Subcutaneous abdominal adipose tissue (tissue), 5 donors: ENCODE measurements at regions not wholly inside any gene's neighbourhood (a gene's known extent, or its start where the extent isn't known, plus 50 kb on each side); places are given as distances from the start of the nearest gene placed in this dataset.
"Not testable (repeated sequence)": the region's sequence is repeated elsewhere in the genome, so short reads cannot be mapped to it uniquely, and the experiment has no call there.

Experiments
- H3K27ac ChIP-seq: one replicate; pipeline ENCODE4 v1.7.0; 2013; ENCODE audit warnings: low read depth, mild to moderate bottlenecking, inconsistent platforms, low read length, moderate library complexity
- H3K27me3 ChIP-seq, 5 donors: one replicate each; pipeline ENCODE4 v1.7.0; 2013; ENCODE audit warnings: low read length in 5 of 5, inconsistent platforms in 1 of 5; ENCODE audit not compliant: control insufficient read depth in 5 of 5, insufficient read depth in 4 of 5
- H3K36me3 ChIP-seq, 5 donors: one replicate each; pipeline ENCODE4 v1.7.0; 2013; ENCODE audit warnings: low read length in 5 of 5; ENCODE audit not compliant: control insufficient read depth in 5 of 5, insufficient read depth in 5 of 5
- H3K4me1 ChIP-seq, 5 donors: one replicate each; pipeline ENCODE4 v1.7.0; 2013; ENCODE audit warnings: low read length in 5 of 5, mild to moderate bottlenecking in 3 of 5, moderate library complexity in 1 of 5; ENCODE audit not compliant: control insufficient read depth in 5 of 5, insufficient read depth in 5 of 5
- H3K4me3 ChIP-seq, 5 donors: one replicate each; pipeline ENCODE4 v1.7.0; 2013; ENCODE audit warnings: low read length in 5 of 5, low read depth in 1 of 5
- H3K9ac ChIP-seq, 5 donors: one replicate each; pipeline ENCODE4 v1.7.0; 2013; ENCODE audit warnings: low read length in 5 of 5, mild to moderate bottlenecking in 4 of 5, moderate library complexity in 3 of 5
- H3K9me3 ChIP-seq, 5 donors: one replicate each; pipeline ENCODE4 v1.7.0; 2013; ENCODE audit warnings: low read length in 5 of 5; ENCODE audit not compliant: control insufficient read depth in 5 of 5
- donor health status: healthy.
- donor health status: healthy.
- donor health status: healthy.
- donor health status: healthy.
- donor health status: healthy.

DNA sequence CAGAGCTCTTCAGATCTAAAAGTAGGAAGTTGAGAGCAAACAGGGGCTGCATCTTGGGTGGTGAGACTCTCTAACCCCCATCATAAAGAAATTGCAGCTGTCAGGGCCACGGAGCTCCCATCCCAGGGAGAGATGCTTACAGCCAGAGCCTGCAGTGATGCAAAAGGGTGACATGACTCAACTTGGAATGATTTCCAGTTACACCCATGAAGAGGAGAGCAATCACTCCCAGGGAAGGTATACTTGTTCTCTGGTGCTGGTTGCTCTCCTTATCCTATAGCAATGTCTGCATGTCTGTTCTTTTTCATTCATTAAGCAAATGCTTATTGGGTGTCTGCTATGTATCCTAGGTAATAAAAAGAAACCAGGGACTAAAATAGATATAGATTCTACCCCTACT lies 228.0 kb downstream of the RAB11FIP2 start:
- no peaks in the 10 kb centered on the region for H3K36me3 ChIP-seq
- no peak overlapping the region for H3K27ac ChIP-seq
- H3K4me1 ChIP-seq, result no peaks in the 10 kb centered on the region
- H3K4me3 ChIP-seq, result no peak overlapping the region
- no peaks in the 10 kb centered on the region for H3K9me3 ChIP-seq
- peaks cover 0 to 7% (median 3%) of the 10 kb centered on the region in 5 donors for H3K27me3 ChIP-seq
- no peak overlapping the region for H3K9ac ChIP-seq

- Histone ChIP-seq H3K9ac (no peak overlapping the region), H3K27ac (no peak overlapping the region)
Observed at GRCh38 chr10:117819304-117819703, 227.4 kb downstream of the RAB11FIP2 start.

GRCh38 chr10:117823980-117824379 lies 222.8 kb downstream of the RAB11FIP2 start:
- no peaks in the 10 kb centered on the region for H3K9me3 ChIP-seq
- no peaks in the 10 kb centered on the region for H3K36me3 ChIP-seq
- H3K4me1 ChIP-seq, result no peaks in the 10 kb centered on the region
- H3K27me3 ChIP-seq, result peaks cover 0 to 7% (median 3%) of the 10 kb centered on the region in 5 donors
- no peak overlapping the region for H3K4me3 ChIP-seq
- no peak overlapping the region for H3K27ac ChIP-seq
- no peak overlapping the region for H3K9ac ChIP-seq

More at GRCh38 chr10:117819304-117819703, 227.4 kb downstream of the RAB11FIP2 start:
- Histone ChIP-seq H3K27me3 (peaks cover 0 to 7% (median 3%) of the 10 kb centered on the region in 5 donors), H3K4me1 (no peaks in the 10 kb centered on the region), H3K36me3 (no peaks in the 10 kb centered on the region), H3K9me3 (no peaks in the 10 kb centered on the region), H3K4me3 (no peak overlapping the region)

DNA sequence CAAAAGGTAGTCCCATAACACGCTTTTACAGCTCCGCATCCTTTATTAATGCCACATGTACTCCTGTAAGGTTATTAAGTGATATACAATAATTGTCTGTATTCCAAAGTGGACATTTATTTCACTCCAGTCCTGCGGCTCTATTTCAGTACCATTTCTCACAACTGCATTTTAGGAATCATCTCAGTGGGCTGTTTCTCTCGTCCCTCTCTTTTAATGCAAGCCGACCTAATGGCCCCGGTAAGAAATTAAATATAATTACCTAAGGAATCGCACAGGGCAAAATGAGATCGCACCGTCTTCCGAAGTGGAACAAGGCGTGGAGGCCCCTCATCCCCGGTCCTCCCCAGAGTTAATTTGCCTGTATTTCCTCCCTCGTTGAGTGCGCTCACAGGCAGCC lies 216.5 kb downstream of the RAB11FIP2 start:
- Histone ChIP-seq H3K4me3 (no peak overlapping the region), H3K36me3 (no peaks in the 10 kb centered on the region), H3K27me3 (no peaks in the 10 kb centered on the region), H3K4me1 (peaks cover 0 to 4% (median 0%) of the 10 kb centered on the region in 5 donors), H3K27ac (no peak overlapping the region), H3K9ac (no peak overlapping the region), H3K9me3 (no peaks in the 10 kb centered on the region)

DNA sequence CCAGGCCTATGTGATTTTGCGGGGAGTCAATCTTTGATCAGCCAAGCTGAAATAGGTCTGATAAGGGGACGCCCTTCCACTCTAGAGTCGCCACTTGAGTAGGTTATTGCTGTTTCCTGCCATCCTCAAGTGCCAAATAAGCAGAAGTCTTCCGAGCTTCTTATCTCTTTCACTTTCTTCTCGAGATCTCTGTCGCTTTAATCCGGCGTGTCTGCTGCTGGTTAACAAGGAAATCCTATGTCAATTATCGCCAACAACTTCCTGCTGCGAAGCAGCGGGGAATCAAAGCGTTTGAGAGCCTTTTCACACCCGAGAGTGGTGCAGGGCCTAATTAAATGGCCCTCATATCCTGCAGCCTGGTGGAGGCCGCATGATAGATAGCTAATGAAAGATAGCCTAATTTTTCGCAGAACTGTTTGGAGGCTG lies 215.9 kb downstream of the RAB11FIP2 start:
- no peaks in the 10 kb centered on the region for H3K27me3 ChIP-seq
- no peak overlapping the region for H3K9ac ChIP-seq

DNA sequence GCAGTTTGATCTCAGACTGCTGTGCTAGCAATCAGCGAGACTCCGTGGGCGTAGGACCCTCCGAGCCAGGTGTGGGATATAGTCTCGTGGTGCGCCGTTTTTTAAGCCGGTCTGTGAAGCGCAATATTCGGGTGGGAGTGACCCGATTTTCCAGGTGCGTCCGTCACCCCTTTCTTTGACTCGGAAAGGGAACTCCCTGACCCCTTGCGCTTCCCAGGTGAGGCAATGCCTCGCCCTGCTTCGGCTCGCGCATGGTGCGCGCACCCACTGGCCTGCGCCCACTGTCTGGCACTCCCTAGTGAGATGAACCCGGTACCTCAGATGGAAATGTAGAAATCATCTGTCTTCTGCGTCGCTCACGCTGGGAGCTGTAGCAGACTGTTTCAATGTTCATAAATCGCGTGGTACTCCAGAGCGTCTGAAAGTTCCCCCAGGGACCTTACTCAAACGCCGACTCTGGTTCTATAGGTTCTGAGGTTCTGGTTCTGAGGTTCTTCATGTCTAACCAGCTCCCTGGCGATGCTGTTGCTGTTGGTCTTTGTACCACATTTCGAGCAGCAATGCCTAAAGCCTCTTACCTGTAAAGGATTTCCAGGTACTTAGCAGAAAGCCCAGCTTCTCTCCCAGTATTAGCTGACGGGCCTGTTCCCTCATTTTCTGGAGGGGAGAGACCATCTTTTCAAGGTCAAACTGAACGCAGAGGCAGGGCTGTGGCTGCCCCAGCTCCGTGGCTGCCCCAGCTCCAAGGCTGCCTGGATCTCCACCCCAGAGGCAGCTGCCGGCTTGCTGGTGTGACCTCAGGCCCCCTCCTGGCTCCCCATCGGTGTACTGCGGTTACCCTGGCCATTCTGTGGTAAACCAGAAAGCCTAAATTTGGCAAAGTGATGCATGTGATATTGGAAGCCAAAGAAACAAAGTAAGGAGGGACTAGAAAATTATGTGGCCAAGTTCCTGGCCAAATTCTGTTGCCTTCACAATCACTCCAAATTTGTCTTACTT lies 207.9 kb downstream of the RAB11FIP2 start:
- not testable (repeated sequence) for H3K9ac ChIP-seq, H3K4me1 ChIP-seq, H3K4me3 ChIP-seq, H3K27ac ChIP-seq, H3K36me3 ChIP-seq, H3K9me3 ChIP-seq
- peaks cover 3 to 12% (median 5%) of the 10 kb centered on the region in 5 donors for H3K27me3 ChIP-seq

More for the DNA sequence above, 215.9 kb downstream of the RAB11FIP2 start:
- Histone ChIP-seq H3K4me3 (peak overlapping the region in 2 of 5 donors; percentile 21 to 42), H3K9me3 (no peaks in the 10 kb centered on the region), H3K36me3 (no peaks in the 10 kb centered on the region), H3K27ac (no peak overlapping the region), H3K4me1 (peaks cover 0 to 4% (median 0%) of the 10 kb centered on the region in 5 donors)

DNA sequence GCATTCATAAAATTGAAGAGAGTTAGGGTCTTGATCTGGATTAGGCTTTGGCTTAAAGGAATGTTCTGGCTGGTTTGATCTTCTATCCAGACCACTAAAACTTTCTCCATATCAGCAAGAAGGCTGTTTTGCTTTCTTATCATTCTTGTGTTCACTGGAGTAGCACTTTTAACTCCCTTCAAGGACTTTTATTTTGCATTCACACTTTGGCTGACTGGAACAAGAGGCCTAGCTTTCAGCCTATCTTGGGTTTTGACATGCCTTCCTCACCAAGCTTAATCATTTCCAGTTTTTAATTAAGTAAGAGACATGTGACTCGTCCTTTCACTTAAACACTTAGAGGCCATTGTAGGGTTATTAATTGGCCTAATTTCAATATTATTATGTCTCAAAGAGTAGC lies 190.3 kb downstream of the RAB11FIP2 start:
- H3K36me3 ChIP-seq, H3K4me3 ChIP-seq, H3K9ac ChIP-seq, H3K4me1 ChIP-seq, H3K27me3 ChIP-seq, H3K9me3 ChIP-seq, H3K27ac ChIP-seq: not testable (repeated sequence)

GRCh38 chr10:117860135-117860534 lies 186.6 kb downstream of the RAB11FIP2 start:
- no peaks in the 10 kb centered on the region for H3K36me3 ChIP-seq
- H3K9me3 ChIP-seq, result peaks cover 0 to 6% (median 0%) of the 10 kb centered on the region in 5 donors
- H3K4me3 ChIP-seq, result no peak overlapping the region
- no peak overlapping the region for H3K27ac ChIP-seq
- no peaks in the 10 kb centered on the region for H3K27me3 ChIP-seq
- H3K4me1 ChIP-seq, result no peaks in the 10 kb centered on the region
- H3K9ac ChIP-seq, result no peak overlapping the region

- no peaks in the 10 kb centered on the region for H3K4me1 ChIP-seq
- no peak overlapping the region for H3K27ac ChIP-seq
- no peaks in the 10 kb centered on the region for H3K36me3 ChIP-seq
- no peak overlapping the region for H3K9ac ChIP-seq
- peaks cover 0 to 4% (median 0%) of the 10 kb centered on the region in 5 donors for H3K9me3 ChIP-seq
- H3K4me3 ChIP-seq, result no peak overlapping the region
- no peaks in the 10 kb centered on the region for H3K27me3 ChIP-seq
Observed at GRCh38 chr10:117860823-117861222, 185.9 kb downstream of the RAB11FIP2 start.

GRCh38 chr10:117861329-117861728 lies 185.4 kb downstream of the RAB11FIP2 start:
- H3K4me3 ChIP-seq, result no peak overlapping the region
- no peaks in the 10 kb centered on the region for H3K9me3 ChIP-seq

More at GRCh38 chr10:117861329-117861728, 185.4 kb downstream of the RAB11FIP2 start:
- no peak overlapping the region for H3K27ac ChIP-seq
- no peaks in the 10 kb centered on the region for H3K4me1 ChIP-seq
- H3K9ac ChIP-seq, result no peak overlapping the region
- H3K36me3 ChIP-seq, result no peaks in the 10 kb centered on the region
- H3K27me3 ChIP-seq, result no peaks in the 10 kb centered on the region
